SW 1271 (cell line): ENCODE measurements at regions not wholly inside any gene's neighbourhood (a gene's known extent, or its start where the extent isn't known, plus 50 kb on each side); places are given as distances from the start of the nearest gene placed in this dataset.
A peak's percentile ranks its signal among the peaks of the same experiment; 100 is the strongest.
"Not testable (repeated sequence)": the region's sequence is repeated elsewhere in the genome, so short reads cannot be mapped to it uniquely, and the experiment has no call there.

ENCODE experiments used
- DNase-seq, 2 experiments: peaks; one replicate each; lab custom pipeline; 2025; lab: John Stamatoyannopoulos, UW

GRCh38 chr2:234693681-234694190, 196.9 kb upstream of the ARL4C start:
- not testable (repeated sequence) for DNase-seq

- not testable (repeated sequence) for DNase-seq
Observed at GRCh38 chr2:234693191-234693590, 196.3 kb upstream of the ARL4C start.

- no peak for DNase-seq
Observed at GRCh38 chr2:234691968-234692955, 195.4 kb upstream of the ARL4C start.

GRCh38 chr2:234691214-234691575, 194.3 kb upstream of the ARL4C start:
- DNase-seq: no peak

- DNase-seq: no peak
Observed at GRCh38 chr2:234690569-234691213, 193.8 kb upstream of the ARL4C start.

GRCh38 chr2:234689911-234690379, 193.1 kb upstream of the ARL4C start:
- DNase-seq: no peak

- DNase-seq: no peak
Observed at GRCh38 chr2:234687718-234688475, 191.0 kb upstream of the ARL4C start.

- peak in 1 of 2 experiments; percentile 27 for DNase-seq
Observed at GRCh38 chr2:234686088-234686890, 189.4 kb upstream of the ARL4C start.

GRCh38 chr2:234684466-234684865, 187.6 kb upstream of the ARL4C start:
- DNase-seq: no peak

- DNase-seq: no peak
Observed at GRCh38 chr2:234683950-234684349, 187.1 kb upstream of the ARL4C start.

GRCh38 chr2:234682492-234683228, 185.8 kb upstream of the ARL4C start:
- no peak for DNase-seq

- DNase-seq: no peak
Observed at GRCh38 chr2:234680688-234681619, 184.1 kb upstream of the ARL4C start.

GRCh38 chr2:234679741-234680687, 183.1 kb upstream of the ARL4C start:
- peak; percentile 56 to 86 for DNase-seq

- no peak for DNase-seq
Observed at GRCh38 chr2:234679301-234679740, 182.4 kb upstream of the ARL4C start.

- DNase-seq: no peak
Observed at GRCh38 chr2:234678711-234679110, 181.8 kb upstream of the ARL4C start.

GRCh38 chr2:234677758-234678538, 181.1 kb upstream of the ARL4C start:
- no peak for DNase-seq

- no peak for DNase-seq
Observed at GRCh38 chr2:234676783-234677450, 180.0 kb upstream of the ARL4C start.
